Loucy (cell line): ENCODE measurements at regions not wholly inside any gene's neighbourhood (a gene's known extent, or its start where the extent isn't known, plus 50 kb on each side); places are given as distances from the start of the nearest gene placed in this dataset.

Experiments
- EZH2phosphoT487 ChIP-seq: fragments of 200-600 bp; IDR thresholded peaks from 2 replicates; pipeline ENCODE4 v1.6.1; 2018; ENCODE audit warnings: antibody characterized with exemption, mild to moderate bottlenecking, moderate library complexity, borderline replicate concordance
- TF ChIP-seq, protein P1 (sequence below): fragments of 200-600 bp; sonication (generic); conservative IDR thresholded peaks from 2 replicates; pipeline ENCODE4 v1.5.1; 2014; ENCODE audit warnings: mild to moderate bottlenecking, antibody characterized with exemption, low read length

DNA sequence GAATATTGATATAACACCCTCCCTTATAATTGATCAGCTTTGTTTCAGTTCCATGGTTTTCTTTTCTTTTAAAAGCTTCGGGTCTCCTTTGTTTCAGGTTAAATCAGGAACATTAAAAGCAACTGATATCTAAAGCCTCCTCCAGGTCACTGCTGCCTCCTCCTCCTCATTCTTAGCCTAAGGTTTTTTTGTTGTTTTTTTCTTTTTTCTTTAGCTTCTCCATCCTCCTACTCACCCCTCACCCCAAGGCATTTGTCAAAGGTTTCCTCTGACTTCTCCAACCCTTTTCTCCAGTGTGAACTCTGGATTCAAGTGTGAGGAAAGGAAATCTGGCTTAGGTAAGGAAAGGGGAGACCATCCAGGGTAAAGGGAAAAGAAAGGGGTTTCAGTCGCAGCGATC, 420.2 kb upstream of the NFE2L3 start:
- TF ChIP-seq, protein P1, sequence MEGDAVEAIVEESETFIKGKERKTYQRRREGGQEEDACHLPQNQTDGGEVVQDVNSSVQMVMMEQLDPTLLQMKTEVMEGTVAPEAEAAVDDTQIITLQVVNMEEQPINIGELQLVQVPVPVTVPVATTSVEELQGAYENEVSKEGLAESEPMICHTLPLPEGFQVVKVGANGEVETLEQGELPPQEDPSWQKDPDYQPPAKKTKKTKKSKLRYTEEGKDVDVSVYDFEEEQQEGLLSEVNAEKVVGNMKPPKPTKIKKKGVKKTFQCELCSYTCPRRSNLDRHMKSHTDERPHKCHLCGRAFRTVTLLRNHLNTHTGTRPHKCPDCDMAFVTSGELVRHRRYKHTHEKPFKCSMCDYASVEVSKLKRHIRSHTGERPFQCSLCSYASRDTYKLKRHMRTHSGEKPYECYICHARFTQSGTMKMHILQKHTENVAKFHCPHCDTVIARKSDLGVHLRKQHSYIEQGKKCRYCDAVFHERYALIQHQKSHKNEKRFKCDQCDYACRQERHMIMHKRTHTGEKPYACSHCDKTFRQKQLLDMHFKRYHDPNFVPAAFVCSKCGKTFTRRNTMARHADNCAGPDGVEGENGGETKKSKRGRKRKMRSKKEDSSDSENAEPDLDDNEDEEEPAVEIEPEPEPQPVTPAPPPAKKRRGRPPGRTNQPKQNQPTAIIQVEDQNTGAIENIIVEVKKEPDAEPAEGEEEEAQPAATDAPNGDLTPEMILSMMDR: no peak
- TF ChIP-seq EZH2phosphoT487: no peak
